NCI-H1105 treated with DMSO at 0.1 percent for 48 hours (cell line): ENCODE measurements at regions not wholly inside any gene's neighbourhood (a gene's known extent, or its start where the extent isn't known, plus 50 kb on each side); places are given as distances from the start of the nearest gene placed in this dataset.
"Not testable (repeated sequence)": the region's sequence is repeated elsewhere in the genome, so short reads cannot be mapped to it uniquely, and the experiment has no call there.

Experiments
- DNase-seq: peaks from one replicate; lab custom pipeline; 2025; lab: John Stamatoyannopoulos, UW

DNA sequence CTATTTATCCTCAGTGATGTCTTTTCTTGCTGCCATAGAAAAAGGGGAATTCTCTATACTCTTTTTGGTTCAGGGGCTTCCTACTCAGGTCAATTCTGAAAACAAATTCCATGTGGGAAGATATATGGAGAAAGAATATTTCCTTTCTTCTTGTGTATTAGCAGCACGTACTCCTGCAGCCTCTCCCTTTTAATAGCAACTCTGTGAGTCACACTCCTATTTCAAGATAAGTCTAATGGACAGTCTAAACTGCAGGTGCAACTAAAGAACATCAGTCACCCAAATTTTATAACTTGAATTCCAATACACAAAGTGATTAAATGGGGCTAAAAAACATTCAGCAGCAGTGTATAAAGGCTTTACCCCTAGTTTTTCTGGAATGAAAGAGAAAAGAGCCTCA is 942.2 kb downstream of the CNTNAP5 start:
- no peak for DNase-seq

DNA sequence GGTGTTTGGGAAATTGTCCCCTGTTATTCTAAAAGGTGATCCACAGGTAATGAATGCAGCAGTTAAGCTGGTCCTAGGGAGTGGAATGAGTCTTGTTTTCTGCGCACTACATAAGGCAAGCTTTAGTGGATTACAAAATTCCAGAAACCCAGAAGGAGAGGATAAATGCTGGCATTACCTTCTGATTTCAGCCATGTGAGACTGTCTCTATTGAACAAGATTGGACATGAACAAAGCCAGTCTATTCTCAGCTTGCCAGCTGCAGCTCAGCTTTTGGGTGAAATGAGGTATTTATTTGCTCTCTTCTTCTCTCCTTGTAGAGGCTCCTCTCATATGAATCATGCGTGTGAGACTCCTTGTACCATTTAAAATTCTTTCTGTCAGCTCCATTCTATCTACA is 944.9 kb downstream of the CNTNAP5 start:
- peak; percentile 67 for DNase-seq

DNA sequence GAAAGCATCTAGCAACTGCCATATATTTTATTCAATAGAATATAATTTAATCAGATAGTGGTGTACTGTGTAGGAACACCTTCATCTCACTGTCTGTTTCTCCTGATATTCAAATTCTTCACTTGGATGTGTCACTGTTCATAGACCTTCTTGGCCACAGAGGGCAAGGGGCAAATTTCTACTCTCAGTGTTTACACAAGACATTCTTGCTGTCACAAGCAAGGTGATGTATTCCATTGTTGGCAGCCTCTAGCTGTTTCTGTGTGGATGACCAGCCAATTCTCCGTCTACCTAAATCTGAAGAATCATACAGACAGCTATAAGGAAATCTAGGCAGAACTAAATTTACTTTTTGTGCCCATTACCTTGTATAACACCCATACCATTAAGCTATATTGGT is 948.3 kb downstream of the CNTNAP5 start:
- DNase-seq, result no peak

DNA sequence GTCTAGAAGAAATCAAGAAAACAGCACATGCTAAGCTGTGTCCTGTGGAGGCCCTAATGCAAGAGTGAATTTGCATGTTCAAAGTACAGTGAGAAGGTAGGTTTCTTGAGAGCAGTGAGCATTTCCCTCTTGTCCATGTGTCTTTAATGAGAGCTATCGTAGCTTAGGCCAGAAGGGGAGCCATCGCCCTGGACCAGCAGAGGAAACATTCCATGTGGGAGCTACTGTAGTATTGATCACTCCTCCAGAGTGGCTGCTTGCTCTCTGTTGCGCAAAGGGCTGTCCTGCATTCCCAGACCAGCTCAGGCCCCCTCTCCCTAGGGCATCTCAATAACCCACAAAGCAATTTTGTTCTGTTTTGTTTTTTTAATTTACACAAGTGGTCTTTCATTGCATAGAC is 950.1 kb downstream of the CNTNAP5 start:
- no peak for DNase-seq

DNA sequence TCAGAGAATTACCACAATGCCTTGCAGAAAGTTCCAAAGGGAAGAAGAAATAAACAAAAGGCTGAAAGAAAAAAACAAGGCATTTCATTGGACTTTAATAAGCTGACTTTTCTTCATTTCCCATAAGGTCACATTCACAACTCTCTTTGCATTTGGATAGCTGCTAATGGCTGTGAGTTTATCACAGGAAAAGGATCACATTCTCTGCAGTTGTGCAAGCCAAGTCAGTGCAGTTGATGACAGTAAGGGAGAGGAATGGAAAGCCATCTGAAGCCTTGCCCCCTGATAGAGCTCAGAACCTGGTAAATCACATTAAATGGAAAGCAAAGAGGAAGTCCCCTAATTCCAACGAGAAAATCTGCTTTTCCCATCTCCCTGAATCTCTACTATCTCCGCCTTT is 950.6 kb downstream of the CNTNAP5 start:
- DNase-seq, result no peak

DNA sequence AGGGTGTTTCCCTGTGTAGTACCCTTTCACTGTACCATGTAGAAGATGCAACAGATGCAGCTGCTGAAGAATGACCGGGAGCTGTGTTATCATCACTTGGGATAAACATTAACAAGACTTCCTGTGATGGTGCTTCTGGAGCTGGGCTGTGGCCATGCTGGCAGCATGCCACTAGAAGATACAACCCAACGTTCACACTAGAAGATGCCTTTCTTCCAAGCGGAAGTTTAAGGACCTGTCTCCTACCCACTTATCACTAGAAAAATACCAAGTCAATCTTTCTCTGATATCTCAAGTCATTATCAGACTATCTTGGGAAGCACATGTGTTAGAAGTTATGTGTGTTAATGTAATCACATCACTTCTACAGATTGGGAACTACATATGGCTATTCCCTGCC is 953.5 kb downstream of the CNTNAP5 start:
- DNase-seq, result no peak

DNA sequence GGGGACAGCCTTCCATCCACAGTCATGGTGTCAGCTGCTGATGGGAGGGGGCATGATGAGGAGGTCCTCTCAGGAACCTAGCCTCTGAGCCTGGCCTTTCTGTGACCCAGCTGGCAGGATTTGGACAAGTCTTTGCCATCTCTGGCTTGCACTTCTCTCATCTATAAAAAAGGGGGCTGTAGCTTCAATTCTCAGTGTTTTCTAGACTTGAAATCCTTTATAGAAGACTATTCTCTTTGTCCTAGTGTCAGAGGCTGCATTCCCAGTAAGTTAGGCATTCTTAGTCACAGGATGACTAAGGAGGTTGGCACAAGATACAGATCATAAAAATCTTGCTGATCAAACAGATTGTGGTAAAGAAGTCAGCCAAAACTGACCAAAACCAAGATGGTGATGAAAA is 958.5 kb downstream of the CNTNAP5 start:
- DNase-seq, result no peak

DNA sequence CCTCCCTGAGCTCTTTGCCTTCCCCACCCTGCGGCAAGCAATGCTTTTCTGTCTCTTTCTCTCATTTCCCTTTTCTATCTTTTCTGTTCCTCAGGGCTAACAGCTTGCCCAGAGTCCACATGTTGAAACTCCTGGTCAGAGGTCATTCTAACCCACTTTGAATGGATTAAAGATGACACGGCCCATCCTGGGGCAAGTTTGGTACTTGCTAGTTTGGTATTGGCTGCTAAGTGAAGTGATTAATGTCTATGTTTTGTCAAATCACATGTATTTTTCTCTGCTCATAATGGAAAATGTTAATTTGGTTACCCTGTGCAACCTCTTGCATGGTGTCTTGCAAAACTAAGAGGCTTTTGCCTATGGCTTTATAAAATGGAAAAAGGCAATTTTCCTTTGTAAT is 960.2 kb downstream of the CNTNAP5 start:
- no peak for DNase-seq

DNA sequence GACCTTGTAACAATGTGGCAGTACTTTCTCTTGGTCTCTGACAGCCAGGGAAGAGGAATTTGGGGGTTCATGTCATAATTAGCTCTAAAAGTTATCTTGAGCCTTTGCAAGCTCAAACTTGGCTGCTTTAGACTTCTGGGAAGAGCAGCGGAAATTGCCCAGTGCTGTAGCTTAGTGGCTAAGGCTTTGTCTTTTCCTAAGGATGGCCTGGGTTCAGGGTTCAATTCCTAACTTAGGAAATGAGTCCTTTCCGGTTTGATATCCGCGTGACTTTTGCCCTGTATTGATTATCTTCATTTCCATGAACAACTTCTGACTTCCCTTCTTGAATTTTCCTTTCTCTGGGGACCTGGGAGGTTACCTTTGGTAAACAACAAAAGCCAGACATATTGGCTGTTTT is 961.0 kb downstream of the CNTNAP5 start:
- no peak for DNase-seq

DNA sequence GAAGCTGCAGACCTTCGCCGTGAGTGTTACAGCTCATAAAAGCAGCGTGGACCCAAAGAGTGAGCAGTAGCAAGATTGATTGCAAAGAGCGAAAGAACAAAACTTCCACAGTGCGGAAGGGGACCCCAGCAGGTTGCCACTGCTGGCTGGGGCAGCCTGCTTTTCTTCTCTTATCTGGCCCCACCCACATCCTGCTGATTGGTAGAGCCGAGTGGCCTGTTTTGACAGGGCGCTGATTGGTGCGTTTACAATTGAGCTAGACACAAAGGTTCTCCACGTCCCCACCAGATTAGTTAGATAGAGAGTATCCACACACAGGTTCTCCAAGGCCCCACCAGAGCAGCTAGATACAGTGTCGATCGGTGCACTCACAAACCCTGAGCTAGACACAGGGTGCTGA is 961.8 kb downstream of the CNTNAP5 start:
- DNase-seq, result not testable (repeated sequence)

DNA sequence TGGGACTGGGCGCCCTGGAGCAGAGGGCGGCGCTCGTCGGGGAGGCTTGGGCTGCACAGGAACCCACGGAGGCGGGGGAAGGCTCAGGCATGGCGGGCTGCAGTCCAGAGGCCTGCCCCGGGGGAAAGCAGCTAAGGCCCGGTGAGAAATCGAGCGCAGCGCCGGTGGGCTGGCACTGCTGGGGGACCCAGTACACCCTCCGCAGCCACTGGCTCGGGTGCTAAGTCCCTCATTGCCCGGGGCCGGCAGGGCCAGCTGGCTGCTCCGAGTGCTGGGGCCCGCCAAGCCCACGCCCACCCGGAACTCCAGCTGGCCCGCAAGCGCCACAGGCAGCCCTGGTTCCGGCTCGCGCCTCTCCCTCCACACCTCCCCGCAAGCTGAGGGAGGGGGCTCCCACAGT is 962.3 kb downstream of the CNTNAP5 start:
- DNase-seq, result not testable (repeated sequence)

DNA sequence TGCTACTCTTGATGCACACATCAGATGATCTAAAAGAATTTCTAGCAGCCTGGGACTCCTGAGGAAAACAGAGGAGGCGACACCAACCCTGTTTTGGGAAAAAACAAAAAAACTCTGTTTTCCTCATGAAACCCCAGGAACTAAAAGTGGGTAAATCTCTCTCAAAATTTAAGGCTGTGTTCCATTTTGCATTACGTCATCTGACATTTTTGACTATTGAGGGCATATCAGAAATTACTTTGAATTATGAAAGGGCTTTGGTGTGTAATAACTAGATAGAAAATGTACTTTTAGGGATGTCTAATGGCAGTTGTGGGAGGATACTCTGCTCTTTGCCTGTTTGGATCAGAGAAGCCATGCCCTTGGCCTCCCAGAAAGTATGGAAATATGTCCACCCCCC is 963.0 kb downstream of the CNTNAP5 start:
- no peak for DNase-seq

DNA sequence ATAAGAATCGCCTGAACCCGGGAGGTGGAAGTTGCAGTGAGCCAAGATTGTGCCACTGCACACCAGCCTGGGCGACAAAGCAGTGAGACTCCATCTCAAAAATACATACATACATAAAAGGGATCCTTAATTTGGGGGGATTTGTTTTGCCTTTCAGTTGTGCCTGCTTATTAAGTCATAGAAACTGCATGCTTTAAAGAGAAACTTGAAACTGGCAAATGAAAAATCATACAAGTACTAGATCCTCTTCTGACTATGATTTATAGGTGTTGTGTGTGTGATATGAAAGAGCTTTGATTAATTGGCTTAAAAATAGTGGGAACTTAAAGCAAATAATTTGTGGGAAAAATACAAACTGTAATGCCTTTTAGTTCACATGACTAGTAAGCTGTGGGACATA is 963.7 kb downstream of the CNTNAP5 start:
- DNase-seq, result no peak

DNA sequence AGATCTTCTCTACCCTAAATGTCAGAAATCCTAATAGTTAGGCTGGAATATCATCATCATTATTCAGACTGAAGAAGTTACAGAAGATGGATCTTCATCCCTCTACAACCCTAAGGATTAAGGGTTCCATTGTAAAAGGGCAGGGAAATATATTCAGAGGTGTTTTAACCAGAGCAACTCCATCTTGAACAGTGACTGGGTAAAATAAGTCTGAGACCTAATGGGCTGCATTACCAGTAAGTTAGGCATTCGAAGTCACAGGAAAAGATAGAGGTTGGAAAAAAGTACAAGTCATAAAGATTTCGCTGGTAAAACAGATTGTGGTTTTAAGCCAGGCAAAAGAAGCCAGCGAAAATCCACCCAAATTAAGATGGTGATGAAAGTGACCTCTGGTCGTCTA is 968.7 kb downstream of the CNTNAP5 start:
- DNase-seq, result no peak

DNA sequence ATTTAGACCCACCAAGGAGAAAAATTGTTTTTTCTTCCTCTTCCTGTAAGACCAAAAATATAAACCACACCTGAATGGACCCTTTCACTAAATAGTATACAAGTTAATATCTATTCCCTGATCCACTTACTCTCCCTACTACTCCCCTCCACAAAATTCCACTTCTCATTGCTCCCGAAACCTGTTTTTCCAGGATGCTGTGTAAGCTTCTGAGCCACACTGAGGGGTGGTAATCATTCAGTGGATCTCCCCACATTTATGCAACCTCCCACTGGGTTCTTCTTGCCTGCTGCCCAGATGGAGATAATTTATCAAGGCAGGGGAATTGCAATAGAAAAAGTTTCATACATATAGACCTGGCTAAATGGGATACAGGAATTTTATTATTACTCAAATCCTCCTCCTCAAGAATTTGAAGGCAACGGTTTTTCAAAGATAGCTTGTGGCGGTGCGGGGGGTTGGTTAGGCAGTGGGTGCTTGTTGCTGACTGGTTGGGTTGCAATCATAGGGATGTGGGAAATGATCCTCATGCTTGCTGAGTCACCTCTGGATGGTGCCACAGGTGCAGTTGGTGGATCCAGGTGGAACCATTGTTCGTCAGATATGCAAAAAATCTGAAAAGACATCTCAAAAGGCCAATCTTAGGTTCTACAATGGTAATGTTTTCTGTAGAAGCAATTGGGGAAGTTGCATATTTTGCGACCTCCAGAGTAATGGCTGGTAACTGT is 970.3 kb downstream of the CNTNAP5 start:
- no peak for DNase-seq

DNA sequence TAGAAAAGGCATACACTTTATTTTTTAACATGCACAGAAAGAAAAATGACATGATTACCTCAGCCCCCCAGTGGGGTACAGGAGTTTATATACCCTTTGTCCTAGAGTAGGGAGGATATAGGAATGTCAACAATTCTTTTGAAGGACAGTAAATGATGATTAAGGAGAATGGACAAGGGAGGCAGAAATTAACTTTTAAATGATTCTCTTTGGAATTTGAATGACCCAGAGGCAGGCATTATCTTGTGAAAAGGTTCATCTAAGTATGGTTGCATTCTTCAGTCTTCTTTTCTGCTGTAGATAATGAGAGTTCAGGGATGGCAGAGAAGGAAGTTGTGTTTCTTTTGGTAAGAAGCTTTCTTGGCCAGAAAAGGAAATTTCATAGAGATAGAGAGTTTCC is 971.3 kb downstream of the CNTNAP5 start:
- DNase-seq, result no peak

DNA sequence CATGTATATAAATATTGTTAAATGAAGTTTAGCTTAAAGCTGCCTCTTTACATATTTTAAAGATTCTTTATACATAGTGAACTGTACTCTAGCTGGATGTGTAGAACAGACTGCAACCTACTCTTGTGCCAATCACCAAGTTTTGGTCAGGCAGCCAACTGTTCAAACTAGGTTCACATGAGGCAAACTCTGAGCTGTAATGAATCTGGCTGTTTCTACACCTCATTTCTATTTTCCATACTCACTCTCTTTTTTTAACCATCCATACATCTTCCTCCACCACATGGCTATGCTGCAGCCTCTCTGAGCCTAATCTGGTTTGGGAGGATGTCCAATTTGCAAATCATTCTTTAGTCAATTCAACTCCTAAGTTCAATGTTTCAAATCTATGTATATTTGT is 974.8 kb downstream of the CNTNAP5 start:
- no peak for DNase-seq

DNA sequence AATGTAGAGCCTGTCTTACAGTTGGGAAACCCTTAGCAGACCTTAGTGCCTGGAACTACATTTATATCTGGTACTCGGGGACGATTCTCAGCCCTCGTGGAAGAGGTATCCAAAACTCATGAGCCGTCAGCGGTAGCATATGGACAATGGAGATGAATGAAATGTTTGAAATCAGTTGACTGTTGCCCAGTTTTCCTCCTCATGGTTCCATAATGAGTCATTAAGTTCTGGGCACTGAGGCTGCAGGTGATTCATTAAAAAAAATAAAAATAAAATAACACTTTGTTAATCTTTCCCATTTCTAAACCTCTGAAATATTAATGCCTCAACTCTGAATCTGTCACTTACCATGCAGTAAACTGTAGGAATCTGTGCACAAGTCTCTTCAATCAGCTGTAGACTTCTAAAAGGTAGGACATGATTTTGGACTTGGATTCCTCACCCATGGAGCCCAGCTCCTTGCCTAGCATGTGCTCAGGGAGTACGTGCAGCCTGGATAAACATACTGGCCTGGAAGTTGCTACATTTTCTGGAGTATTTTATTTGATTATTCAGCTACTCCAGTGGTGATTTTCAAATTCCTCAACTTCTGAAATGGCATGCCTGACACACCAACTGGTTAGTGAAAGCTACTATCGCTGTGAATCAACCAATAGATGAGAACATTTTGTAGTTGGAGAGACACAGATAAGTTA is 979.2 kb downstream of the CNTNAP5 start:
- DNase-seq, result no peak

DNA sequence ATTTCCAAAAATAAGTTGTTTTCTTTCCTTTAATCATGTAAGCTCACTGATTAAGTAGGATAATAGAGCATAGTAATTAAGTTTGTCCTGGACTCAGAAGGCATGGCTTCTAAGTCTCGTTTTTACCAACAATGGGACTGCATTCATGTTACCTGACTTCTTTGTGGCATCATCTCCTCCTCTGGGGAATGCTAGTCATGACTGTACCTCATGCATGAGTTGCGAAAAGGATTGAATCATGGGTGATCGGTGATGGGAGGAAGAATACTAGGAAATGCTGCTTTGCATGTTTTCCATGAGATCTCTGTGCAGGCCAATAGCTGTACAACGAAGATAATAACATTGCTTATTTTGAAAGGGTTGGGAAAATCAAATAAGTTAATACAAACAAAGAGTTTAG is 981.6 kb downstream of the CNTNAP5 start:
- no peak for DNase-seq

DNA sequence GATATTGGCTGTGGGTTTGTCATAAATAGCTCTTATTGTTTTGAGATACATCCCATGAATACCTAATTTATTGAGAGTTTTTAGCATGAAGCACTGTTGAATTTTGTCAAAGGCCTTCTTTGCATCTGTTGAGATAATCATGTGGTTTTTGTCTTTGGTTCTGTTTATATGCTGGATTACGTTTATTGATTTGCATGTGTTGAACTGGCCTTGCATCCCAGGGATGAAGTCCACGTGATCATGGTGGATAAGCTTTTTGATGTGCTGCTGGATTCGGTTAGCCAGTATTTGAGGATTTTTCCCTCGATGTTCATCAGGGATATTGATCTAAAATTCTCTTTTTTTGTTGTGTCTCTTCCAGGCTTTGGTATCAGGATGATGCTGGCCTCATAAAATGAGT is 1003.6 kb downstream of the CNTNAP5 start:
- not testable (repeated sequence) for DNase-seq

DNA sequence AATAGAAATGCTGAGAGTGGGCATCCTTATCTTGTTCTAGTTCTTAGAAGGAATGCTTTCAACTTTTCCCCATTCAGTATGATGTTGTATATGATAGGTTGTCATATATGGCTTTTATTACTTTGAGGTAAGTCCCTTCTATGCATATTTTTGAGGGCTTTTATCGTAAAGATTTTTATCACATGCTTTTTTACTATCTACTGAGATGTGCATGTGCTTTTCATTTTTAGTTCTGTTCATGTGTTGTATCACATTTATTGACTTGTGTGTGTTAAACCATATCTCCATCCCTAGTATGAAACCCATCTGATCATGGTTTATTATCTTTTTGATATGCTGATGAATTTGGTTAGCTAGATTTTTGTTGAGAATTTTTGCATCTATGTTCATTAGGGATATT is 1008.8 kb downstream of the CNTNAP5 start:
- DNase-seq, result no peak

DNA sequence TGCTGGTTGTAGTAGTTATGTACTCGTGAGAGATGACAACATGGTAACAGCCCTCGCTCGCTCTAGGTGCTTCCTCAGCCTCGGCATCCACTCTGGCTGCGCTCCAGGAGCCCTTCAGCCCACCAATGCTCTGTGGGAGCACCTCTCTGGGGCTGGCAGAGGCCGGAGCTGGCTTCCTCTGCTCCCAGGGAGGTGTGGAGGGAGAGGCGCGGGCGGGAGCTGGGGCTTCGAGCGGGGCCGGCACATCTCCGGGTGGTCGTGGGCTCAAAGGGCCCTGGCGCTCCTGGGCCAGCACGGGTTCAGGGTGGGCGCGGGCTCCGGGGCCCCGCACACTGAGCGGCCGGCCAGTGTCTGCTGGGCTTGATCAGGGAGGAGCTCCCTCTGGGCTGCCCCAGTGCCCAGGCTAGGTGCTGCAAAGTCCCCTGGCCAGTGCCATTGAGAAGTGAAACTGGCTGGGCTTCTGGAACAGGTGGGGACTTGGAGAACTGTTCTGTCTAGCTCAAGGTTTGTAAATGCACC is 1012.1 kb downstream of the CNTNAP5 start:
- no peak for DNase-seq

DNA sequence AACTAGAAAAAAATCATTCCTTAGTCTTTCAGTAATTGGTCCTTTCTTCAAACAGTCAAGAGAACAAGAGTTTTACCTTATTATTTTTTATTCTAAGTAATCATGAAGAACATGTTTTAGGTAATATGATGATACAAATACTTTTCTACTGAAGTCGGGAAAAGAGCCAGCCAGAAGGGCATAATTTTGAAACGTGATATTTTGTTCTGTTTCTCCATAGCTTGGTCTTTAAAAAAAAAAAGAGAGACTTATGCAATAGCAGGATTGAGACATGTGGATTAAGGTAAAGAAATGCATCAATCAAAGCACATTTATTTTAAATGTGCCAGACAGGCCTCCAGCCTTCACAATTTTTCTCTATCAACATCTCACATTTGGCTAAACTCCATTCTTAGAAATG is 1016.8 kb downstream of the CNTNAP5 start:
- DNase-seq, result no peak

DNA sequence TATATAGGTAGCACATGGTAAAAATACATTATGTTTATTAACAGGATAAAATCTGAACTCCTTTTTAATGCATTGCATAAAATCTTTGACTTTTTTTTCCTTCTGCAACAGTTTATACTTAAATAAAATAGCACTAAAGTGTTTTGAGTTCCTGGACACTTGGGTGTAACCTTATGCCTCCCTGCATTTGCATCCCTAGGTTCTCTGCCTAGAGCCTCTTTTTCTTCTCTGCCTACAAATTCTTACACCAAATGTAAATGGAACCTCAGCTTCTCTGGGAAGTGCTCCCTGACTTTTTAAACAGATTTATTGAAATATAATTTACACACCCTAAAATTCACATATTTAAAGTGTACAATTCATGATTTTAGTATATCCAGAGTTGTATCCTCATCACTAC is 1017.6 kb downstream of the CNTNAP5 start:
- DNase-seq, result no peak
